GM19395 (cell line): ENCODE measurements at regions not wholly inside any gene's neighbourhood (a gene's known extent, or its start where the extent isn't known, plus 50 kb on each side); places are given as distances from the start of the nearest gene placed in this dataset.

Experiments used
- ATAC-seq: cut with Tn5 transposase; IDR thresholded peaks from one replicate; pipeline ENCODE4 v1.9.1; 2021; ENCODE audit warnings: mild to moderate bottlenecking, moderate library complexity; ENCODE audit not compliant: unreplicated experiment

- ATAC-seq: no peak
These were observed 281.3 kb upstream of the CLINT1 start for GRCh38 chr5:158140120-158140731.

- ATAC-seq: no peak
These were observed 280.2 kb upstream of the CLINT1 start for GRCh38 chr5:158139161-158139560.

DNA sequence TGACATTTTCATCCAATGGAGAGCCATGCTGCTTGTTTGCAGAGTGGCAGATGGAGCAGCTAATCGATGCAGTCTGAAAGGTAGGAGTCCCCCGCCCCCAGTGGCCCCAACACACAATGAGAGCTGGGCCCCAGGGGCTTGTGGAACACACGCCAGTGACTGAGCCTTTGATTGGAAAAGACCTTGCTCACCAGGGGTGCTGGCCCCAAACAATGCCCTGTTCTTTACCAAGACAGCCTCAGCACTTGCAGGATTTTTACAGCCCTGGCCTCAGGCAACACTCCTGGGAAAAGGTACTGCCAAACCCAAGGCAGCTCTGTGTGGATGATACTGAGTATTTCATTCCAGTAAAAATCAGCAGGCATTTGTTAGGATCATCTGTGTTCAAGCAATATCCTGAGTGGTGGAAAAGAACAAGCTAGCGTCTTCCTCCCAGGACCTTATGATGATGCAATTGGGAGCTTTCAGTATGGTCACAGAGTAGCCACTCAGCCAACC, 276.8 kb upstream of the CLINT1 start:
- no peak for ATAC-seq

DNA sequence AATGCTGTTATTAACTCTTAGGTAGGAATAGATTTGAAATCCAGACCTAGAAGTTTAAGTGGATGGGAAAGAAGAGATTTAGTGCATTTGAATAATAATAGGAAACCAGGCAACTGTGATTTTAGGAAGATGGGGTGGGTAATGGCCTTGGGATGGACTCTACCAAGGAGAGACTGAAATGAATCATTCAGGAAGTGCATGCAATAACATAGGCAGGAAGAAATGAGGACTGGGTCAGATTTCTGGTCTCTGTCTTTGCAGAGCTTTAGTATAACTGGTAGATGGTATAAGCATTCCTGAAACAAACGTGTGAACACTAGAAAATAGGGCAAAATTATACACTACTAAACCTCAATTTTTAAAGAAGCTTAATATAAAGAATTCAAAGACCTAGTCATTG, 274.4 kb upstream of the CLINT1 start:
- no peak for ATAC-seq

DNA sequence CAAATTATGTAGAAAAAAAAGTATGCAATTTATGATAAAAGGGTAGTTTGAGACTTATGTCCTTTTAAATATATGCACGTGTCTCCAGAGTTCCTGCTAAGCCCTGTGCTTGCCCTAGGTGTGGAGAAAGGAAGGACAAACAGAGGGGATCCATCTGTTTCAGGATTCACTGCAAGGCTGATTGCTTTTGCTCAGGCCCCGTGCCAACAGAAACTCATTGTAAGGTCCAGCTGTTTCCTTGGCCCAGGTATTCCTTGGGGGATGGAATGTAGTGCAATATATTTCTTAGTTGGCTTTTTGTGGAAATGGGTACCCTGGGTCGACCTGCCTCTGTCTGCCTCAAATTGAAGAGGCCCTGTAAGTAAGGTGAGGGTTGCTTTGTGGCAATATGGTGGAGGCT, 268.6 kb upstream of the CLINT1 start:
- no peak for ATAC-seq

GRCh38 chr5:158126442-158127405, 267.8 kb upstream of the CLINT1 start:
- no peak for ATAC-seq

DNA sequence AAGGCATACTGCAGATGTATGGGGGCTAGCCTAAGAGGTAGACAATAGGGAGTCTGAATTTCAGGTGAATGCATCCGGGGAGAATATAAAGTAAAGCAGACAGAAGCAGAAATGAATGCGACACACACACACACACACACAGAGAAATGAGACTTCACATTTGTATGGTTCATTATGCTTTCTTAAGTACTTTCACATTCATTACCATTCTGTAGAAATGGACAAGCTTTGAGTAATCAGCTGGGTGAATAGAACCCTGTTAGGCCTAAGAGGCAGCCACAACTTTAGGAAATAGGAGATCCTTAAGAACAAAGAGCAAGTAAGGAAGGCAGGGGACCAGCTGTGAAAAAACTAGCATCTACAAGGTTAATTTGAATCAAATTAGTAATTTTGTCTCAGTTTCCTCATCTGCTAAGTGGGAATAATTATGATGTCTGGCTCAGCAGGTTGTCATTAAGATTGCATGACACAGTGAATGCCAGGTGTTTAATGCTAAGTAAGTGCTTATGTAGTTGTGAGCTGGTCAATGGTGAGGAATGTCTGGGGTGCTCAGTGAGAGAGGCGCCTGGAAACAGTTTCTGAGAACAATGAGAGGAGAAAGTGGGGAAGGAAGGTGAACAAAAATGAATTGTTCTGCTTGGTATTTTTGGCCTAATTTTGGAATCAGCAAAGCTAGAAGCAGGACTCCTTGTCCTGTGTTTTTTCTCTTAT, 265.8 kb upstream of the CLINT1 start:
- no peak for ATAC-seq

GRCh38 chr5:158123595-158123994, 264.6 kb upstream of the CLINT1 start:
- ATAC-seq: no peak

GRCh38 chr5:158121678-158122077, 262.7 kb upstream of the CLINT1 start:
- no peak for ATAC-seq

GRCh38 chr5:158120760-158121159, 261.8 kb upstream of the CLINT1 start:
- ATAC-seq: no peak

- ATAC-seq: no peak
These were observed 261.2 kb upstream of the CLINT1 start for GRCh38 chr5:158119961-158120723.

DNA sequence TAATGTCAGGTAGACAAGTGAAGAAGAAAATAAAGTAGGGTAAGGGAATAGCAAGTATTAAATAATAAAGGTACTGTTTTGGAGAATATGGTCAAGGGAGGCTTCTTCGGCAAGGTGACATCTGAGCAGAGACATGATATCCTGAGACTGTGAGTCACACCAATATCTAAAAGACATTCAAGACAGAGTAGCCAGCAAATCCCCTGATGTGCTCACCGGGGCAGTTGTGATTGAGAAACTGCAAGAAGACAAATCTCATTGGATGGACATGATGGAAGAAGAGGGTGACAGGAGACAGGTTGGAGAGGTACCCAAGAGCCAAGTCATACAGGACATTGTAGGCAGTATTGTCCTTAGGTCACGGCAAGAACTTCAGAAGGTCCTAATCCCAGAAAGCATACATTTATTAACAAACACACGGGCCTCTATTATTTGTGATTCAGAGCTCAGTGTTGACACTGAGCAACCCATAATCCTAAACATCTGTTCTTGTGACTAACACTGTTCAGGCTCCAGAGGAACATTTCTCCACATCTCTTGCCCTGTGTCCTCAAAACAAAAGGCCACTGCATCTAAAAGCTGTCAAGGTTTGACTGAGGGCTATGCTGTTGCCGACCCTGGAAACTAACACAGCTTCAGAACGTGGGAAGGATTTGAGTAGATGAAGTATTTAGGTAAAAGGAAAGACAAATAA, 258.7 kb upstream of the CLINT1 start:
- no peak for ATAC-seq

- no peak for ATAC-seq
These were observed 258.0 kb upstream of the CLINT1 start for GRCh38 chr5:158116965-158117364.

GRCh38 chr5:158115468-158115867, 256.5 kb upstream of the CLINT1 start:
- no peak for ATAC-seq

DNA sequence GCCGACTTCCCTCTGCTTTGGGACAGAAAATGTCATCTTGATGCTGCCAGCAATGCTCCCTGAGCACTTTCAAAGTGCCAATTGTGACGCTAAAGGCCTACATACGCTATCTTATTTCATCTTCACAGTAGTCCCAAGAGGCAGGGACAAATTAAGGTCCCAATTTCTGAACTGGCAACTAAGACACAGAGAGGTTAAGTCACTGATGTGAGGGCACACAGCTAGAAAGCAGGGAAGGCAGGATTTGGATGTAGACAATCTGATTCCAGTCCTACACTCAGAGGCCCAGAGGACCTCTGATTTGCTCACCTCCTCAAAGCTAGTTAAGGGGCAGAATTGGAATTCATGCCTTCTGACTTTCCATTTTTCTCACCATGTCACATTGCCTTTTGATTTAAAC, 249.2 kb upstream of the CLINT1 start:
- ATAC-seq: no peak

GRCh38 chr5:158100373-158100888, 241.5 kb upstream of the CLINT1 start:
- no peak for ATAC-seq

GRCh38 chr5:158099571-158100105, 240.7 kb upstream of the CLINT1 start:
- ATAC-seq: no peak

DNA sequence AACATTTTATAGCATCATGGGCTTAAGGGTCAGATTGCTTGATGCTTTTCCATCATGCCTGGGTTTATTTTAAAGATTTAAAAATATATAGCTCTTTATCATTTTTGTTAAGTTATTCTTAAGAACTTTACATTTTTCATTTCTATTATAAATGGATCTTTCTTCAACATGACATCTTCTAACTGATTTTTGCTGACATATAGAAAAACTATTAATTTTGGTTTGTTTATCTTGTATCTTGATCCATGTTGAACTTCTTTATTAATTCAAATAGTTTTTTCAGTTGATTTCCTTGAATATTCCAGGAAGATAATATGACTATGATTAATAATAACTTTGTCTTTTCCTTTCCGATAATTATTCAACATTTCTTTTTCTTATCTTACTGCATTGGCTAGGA, 237.9 kb upstream of the CLINT1 start:
- no peak for ATAC-seq

GRCh38 chr5:158086856-158087255, 227.9 kb upstream of the CLINT1 start:
- ATAC-seq: no peak

GRCh38 chr5:158084292-158084691, 225.3 kb upstream of the CLINT1 start:
- ATAC-seq: no peak
